Panc1 (cell line): ENCODE measurements at regions not wholly inside any gene's neighbourhood (a gene's known extent, or its start where the extent isn't known, plus 50 kb on each side); places are given as distances from the start of the nearest gene placed in this dataset.

Source experiments
- ATAC-seq: fragments of 200-7000 bp; cut with Tn5 transposase; 2 replicates; pipeline ENCODE4 v1.9.1; 2020; ENCODE audit warnings: mild to moderate bottlenecking, moderate library complexity
- BruUV-seq: library from RNA; stranded (reverse); fragments of 400-500 nt; replicated peaks from 2 replicates; lab custom pipeline; 2021; lab: Mats Ljungman, UMichigan
- CTCF ChIA-PET: fragments of 300-600 bp; sonication (Branson Sonifier 250); formaldehyde crosslinking; loops from one replicate; lab custom pipeline; 2022; ENCODE audit warnings: antibody characterized with exemption; lab: Charles Lee
- POLR2A ChIA-PET: fragments of 300-600 bp; sonication (Branson Sonifier 250); formaldehyde crosslinking; loops from one replicate; lab custom pipeline; 2022; ENCODE audit warnings: antibody characterized with exemption; lab: Charles Lee
- DNase-seq: peaks from one replicate; pipeline ENCODE4 v3.0.0-alpha.2; 2010; ENCODE audit warnings: low read depth, low spot score
- H3K27ac ChIP-seq: 2 replicates; pipeline ENCODE4 v1.5.1; 2011; ENCODE audit warnings: mild to moderate bottlenecking, low read length, inconsistent platforms
- H3K27me3 ChIP-seq: fragments of 200-500 bp; sonication (Bioruptor generic); 2 replicates; pipeline ENCODE4 v1.6.0; 2014; ENCODE audit warnings: low read length, inconsistent platforms; ENCODE audit not compliant: control insufficient read depth, insufficient read depth
- H3K36me3 ChIP-seq: fragments of 200-500 bp; sonication (Bioruptor generic); 2 replicates; pipeline ENCODE4 v1.5.1; 2014; ENCODE audit warnings: inconsistent platforms, mild to moderate bottlenecking, low read length, moderate library complexity; ENCODE audit not compliant: control insufficient read depth, insufficient read depth
- H3K4me1 ChIP-seq: 2 replicates; pipeline ENCODE4 v1.5.1; 2011; ENCODE audit warnings: inconsistent platforms, mild to moderate bottlenecking, low read length, moderate library complexity; ENCODE audit not compliant: control insufficient read depth, insufficient read depth
- H3K4me3 ChIP-seq, 2 experiments: 2 replicates each; pipeline ENCODE4 v1.5.1; 2011 to 2012; ENCODE audit warnings: low read depth in 2 of 2, low read length in 2 of 2, mild to moderate bottlenecking in 2 of 2, inconsistent platforms in 1 of 2, moderate library complexity in 1 of 2
- H3K9me3 ChIP-seq: fragments of 200-500 bp; sonication (Bioruptor generic); 2 replicates; pipeline ENCODE4 v1.5.1; 2014; ENCODE audit warnings: low read depth, mild to moderate bottlenecking, inconsistent platforms, low read length, moderate library complexity; ENCODE audit not compliant: control insufficient read depth, insufficient read depth
- POLR2AphosphoS5 ChIP-seq: IDR thresholded peaks from 2 replicates; pipeline ENCODE4 v1.6.1; 2012; ENCODE audit warnings: mild to moderate bottlenecking, low read depth, low read length, moderate library complexity
- SIN3A ChIP-seq: IDR thresholded peaks from 2 replicates; pipeline ENCODE4 v1.6.1; 2012; ENCODE audit warnings: low read depth, mild to moderate bottlenecking, low read length, moderate library complexity, borderline replicate concordance; ENCODE audit not compliant: insufficient read depth
- TCF7L2 ChIP-seq: IDR thresholded peaks from 2 replicates; pipeline ENCODE4 v1.6.1; 2011; ENCODE audit warnings: mild to moderate bottlenecking, low read depth, low read length, inconsistent platforms
- in situ Hi-C: cut with HindIII; loops from 2 replicates; pipeline ENCODE4 v1.10.0; 2016; ENCODE audit warnings: low sequenced_read_pairs, low pct_unique_long_range_greater_than_20kb
- intact Hi-C: fragments of 100-400 bp; cut with micrococcal nuclease; formaldehyde crosslinking; loops from one replicate; pipeline ENCODE4 v1.10.0; 2022; ENCODE audit not compliant: unreplicated experiment
- TF ChIP-seq, protein P1 (sequence below), 2 experiments: IDR thresholded peaks; 2 replicates each; pipeline ENCODE4 v1.6.1; 2011 to 2012; ENCODE audit warnings: low read depth in 2 of 2, control low read depth in 1 of 2, low read length in 1 of 2, mild to moderate bottlenecking in 1 of 2, moderate library complexity in 1 of 2; ENCODE audit not compliant: insufficient read depth in 1 of 2
- TF ChIP-seq, protein P2 (sequence below): fragments of 450-650 bp; IDR thresholded peaks from 2 replicates; pipeline ENCODE4 v1.5.1; 2017; ENCODE audit warnings: mild to moderate bottlenecking

GRCh38 chr13:47671776-47672175 is 329.3 kb downstream of the SUCLA2 start:
- intact Hi-C loops = no loop called here
- DNase-seq (no peak), ATAC-seq (no peak)
- TF ChIP-seq SIN3A (no peak), TCF7L2 (no peak), POLR2AphosphoS5 (no peak)
- TF ChIP-seq, protein P1, sequence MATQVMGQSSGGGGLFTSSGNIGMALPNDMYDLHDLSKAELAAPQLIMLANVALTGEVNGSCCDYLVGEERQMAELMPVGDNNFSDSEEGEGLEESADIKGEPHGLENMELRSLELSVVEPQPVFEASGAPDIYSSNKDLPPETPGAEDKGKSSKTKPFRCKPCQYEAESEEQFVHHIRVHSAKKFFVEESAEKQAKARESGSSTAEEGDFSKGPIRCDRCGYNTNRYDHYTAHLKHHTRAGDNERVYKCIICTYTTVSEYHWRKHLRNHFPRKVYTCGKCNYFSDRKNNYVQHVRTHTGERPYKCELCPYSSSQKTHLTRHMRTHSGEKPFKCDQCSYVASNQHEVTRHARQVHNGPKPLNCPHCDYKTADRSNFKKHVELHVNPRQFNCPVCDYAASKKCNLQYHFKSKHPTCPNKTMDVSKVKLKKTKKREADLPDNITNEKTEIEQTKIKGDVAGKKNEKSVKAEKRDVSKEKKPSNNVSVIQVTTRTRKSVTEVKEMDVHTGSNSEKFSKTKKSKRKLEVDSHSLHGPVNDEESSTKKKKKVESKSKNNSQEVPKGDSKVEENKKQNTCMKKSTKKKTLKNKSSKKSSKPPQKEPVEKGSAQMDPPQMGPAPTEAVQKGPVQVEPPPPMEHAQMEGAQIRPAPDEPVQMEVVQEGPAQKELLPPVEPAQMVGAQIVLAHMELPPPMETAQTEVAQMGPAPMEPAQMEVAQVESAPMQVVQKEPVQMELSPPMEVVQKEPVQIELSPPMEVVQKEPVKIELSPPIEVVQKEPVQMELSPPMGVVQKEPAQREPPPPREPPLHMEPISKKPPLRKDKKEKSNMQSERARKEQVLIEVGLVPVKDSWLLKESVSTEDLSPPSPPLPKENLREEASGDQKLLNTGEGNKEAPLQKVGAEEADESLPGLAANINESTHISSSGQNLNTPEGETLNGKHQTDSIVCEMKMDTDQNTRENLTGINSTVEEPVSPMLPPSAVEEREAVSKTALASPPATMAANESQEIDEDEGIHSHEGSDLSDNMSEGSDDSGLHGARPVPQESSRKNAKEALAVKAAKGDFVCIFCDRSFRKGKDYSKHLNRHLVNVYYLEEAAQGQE (IDR thresholded peaks at IDR 0.05; ENCODE audit: insufficient read depth in 1 of 2, low read depth in 2 of 2, low read length in 1 of 2) = no peak
- TF ChIP-seq, protein P2, sequence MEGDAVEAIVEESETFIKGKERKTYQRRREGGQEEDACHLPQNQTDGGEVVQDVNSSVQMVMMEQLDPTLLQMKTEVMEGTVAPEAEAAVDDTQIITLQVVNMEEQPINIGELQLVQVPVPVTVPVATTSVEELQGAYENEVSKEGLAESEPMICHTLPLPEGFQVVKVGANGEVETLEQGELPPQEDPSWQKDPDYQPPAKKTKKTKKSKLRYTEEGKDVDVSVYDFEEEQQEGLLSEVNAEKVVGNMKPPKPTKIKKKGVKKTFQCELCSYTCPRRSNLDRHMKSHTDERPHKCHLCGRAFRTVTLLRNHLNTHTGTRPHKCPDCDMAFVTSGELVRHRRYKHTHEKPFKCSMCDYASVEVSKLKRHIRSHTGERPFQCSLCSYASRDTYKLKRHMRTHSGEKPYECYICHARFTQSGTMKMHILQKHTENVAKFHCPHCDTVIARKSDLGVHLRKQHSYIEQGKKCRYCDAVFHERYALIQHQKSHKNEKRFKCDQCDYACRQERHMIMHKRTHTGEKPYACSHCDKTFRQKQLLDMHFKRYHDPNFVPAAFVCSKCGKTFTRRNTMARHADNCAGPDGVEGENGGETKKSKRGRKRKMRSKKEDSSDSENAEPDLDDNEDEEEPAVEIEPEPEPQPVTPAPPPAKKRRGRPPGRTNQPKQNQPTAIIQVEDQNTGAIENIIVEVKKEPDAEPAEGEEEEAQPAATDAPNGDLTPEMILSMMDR = no peak
- Histone ChIP-seq H3K4me3 (no peak overlapping the region), H3K4me1 (no peaks in the 10 kb centered on the region), H3K27ac (no peak overlapping the region), H3K27me3 (no peaks in the 10 kb centered on the region), H3K9me3 (no peaks in the 10 kb centered on the region), H3K36me3 (no peaks in the 10 kb centered on the region)
- ChIA-PET POLR2A (no interaction called here), CTCF (no interaction called here)
- in situ Hi-C loops = no loop called here
- BruUV-seq = no TSS peak

GRCh38 chr13:47665043-47665442 is 336.0 kb downstream of the SUCLA2 start:
- BruUV-seq = no TSS peak
- Histone ChIP-seq H3K4me3 (no peak overlapping the region), H3K4me1 (no peaks in the 10 kb centered on the region), H3K27ac (no peak overlapping the region), H3K27me3 (no peaks in the 10 kb centered on the region), H3K36me3 (no peaks in the 10 kb centered on the region), H3K9me3 (no peaks in the 10 kb centered on the region)
- no peak for DNase-seq
- POLR2A ChIA-PET = no interaction called here
- in situ Hi-C loops = no loop called here
- CTCF ChIA-PET = no interaction called here
- ATAC-seq = no peak
- intact Hi-C loops = no loop called here
- TF ChIP-seq, protein P1 (IDR thresholded peaks at IDR 0.05; ENCODE audit: insufficient read depth in 1 of 2, low read depth in 2 of 2, low read length in 1 of 2) = no peak
- TF ChIP-seq, protein P2 = no peak
- no peak for TF ChIP-seq SIN3A
- no peak for TF ChIP-seq TCF7L2
- no peak for TF ChIP-seq POLR2AphosphoS5
